HCT116 (cell line): ENCODE measurements at regions not wholly inside any gene's neighbourhood (a gene's known extent, or its start where the extent isn't known, plus 50 kb on each side); places are given as distances from the start of the nearest gene placed in this dataset.

Source experiments
- ATAC-seq: fragments of 200-7000 bp; cut with Tn5 transposase; 2 replicates; pipeline ENCODE4 v1.9.1; 2020; ENCODE audit warnings: mild to moderate bottlenecking, moderate library complexity
- BruUV-seq: library from RNA; stranded (reverse); fragments of 400-500 nt; replicated peaks from 2 replicates; lab custom pipeline; 2021; lab: Mats Ljungman, UMichigan
- CTCF ChIA-PET: fragments of 300-600 bp; sonication (Branson Sonifier 250); formaldehyde crosslinking; loops from one replicate; lab custom pipeline; 2021; ENCODE audit warnings: antibody characterized with exemption; lab: Charles Lee
- POLR2A ChIA-PET: fragments of 300-600, 350-600 bp; sonication (Branson Sonifier 250); formaldehyde crosslinking; loops from one replicate; lab custom pipeline; 2021; ENCODE audit warnings: antibody characterized with exemption; lab: Charles Lee
- RAD21 ChIA-PET, 2 experiments: fragments of 300-600 bp; sonication (Branson Sonifier 250); formaldehyde crosslinking; loops; one replicate each; lab custom pipeline; 2023; ENCODE audit warnings: low total read pairs in 2 of 2; ENCODE audit not compliant: uncharacterized antibody in 2 of 2, unreplicated experiment in 2 of 2, low non-redundant PET in 1 of 2; lab: Charles Lee
- DNase-seq: peaks from one replicate; pipeline ENCODE4 v3.0.0-alpha.2; 2010; ENCODE audit warnings: low read depth, low spot score
- H2AFZ ChIP-seq: fragments of 200-600 bp; shearing (Covaris generic), sonication (generic); 2 replicates; pipeline ENCODE4 v1.6.1; 2017; ENCODE audit warnings: low read depth, mixed run types, mixed read lengths, antibody characterized with exemption, low read length; ENCODE audit not compliant: poor library complexity, severe bottlenecking
- H3K27ac ChIP-seq: 2 replicates; pipeline ENCODE4 v1.5.1; 2012; ENCODE audit warnings: low read depth, low read length
- H3K27me3 ChIP-seq: fragments of 200-600 bp; sonication (generic); 2 replicates; pipeline ENCODE4 v1.6.1; 2016; ENCODE audit warnings: mixed run types, low read length, mixed read lengths; ENCODE audit not compliant: insufficient read depth
- H3K36me3 ChIP-seq, 2 experiments: fragments of 200-500 bp in 1 of 2; fragments of 200-600 bp in 1 of 2; sonication (Bioruptor generic) in 1 of 2; sonication (generic) in 1 of 2; 2 replicates each; pipeline versions ENCODE4 v1.5.1 to v1.6.1; 2014 to 2016; ENCODE audit warnings: low read length in 2 of 2, inconsistent platforms in 1 of 2, mixed read lengths in 1 of 2, mixed run types in 1 of 2; ENCODE audit not compliant: insufficient read depth in 2 of 2, control insufficient read depth in 1 of 2
- H3K4me1 ChIP-seq, 2 experiments: fragments of 200-600 bp in 1 of 2; sonication (generic) in 1 of 2; 2 replicates each; pipeline versions ENCODE4 v1.5.1 to v1.6.1; 2012 to 2017; ENCODE audit warnings: low read length in 2 of 2, inconsistent platforms in 1 of 2, mild to moderate bottlenecking in 1 of 2, mixed read lengths in 1 of 2, mixed run types in 1 of 2, moderate library complexity in 1 of 2; ENCODE audit not compliant: insufficient read depth in 2 of 2, control insufficient read depth in 1 of 2
- H3K4me2 ChIP-seq: fragments of 200-600 bp; sonication (generic); 2 replicates; pipeline ENCODE4 v1.6.1; 2017; ENCODE audit warnings: mixed run types, low read length, mixed read lengths
- H3K4me3 ChIP-seq, 2 experiments: fragments of 200-600 bp in 1 of 2; sonication (generic) in 1 of 2; replicated peaks in 1 of 2; 2 replicates each; pipeline ENCODE4 v1.5.1; 2011 to 2016; ENCODE audit warnings: low read length in 2 of 2, control low read depth in 1 of 2, low read depth in 1 of 2, mild to moderate bottlenecking in 1 of 2, mixed read lengths in 1 of 2, mixed run types in 1 of 2
- H3K79me2 ChIP-seq: fragments of 200-600 bp; sonication (generic); 2 replicates; pipeline ENCODE4 v1.6.1; 2017; ENCODE audit warnings: mild to moderate bottlenecking, mixed run types, low read length, moderate library complexity, mixed read lengths; ENCODE audit not compliant: insufficient read depth
- H3K9ac ChIP-seq: fragments of 200-600 bp; sonication (generic); 2 replicates; pipeline ENCODE4 v1.6.1; 2016; ENCODE audit warnings: low read length, mixed read lengths
- H3K9me2 ChIP-seq: fragments of 200-600 bp; sonication (generic), shearing (Covaris generic); 2 replicates; pipeline ENCODE4 v1.6.1; 2017; ENCODE audit warnings: mixed run types, mild to moderate bottlenecking, moderate library complexity; ENCODE audit not compliant: insufficient read depth
- H3K9me3 ChIP-seq, 2 experiments: fragments of 200-500 bp in 1 of 2; fragments of 200-600 bp in 1 of 2; sonication (Bioruptor generic) in 1 of 2; sonication (generic) in 1 of 2; 2 replicates each; pipeline ENCODE4 v1.6.1; 2014 to 2017; ENCODE audit warnings: low read length in 2 of 2, mixed read lengths in 2 of 2, inconsistent platforms in 1 of 2, low read depth in 1 of 2, mild to moderate bottlenecking in 1 of 2, mixed run types in 1 of 2, moderate library complexity in 1 of 2; ENCODE audit not compliant: control insufficient read depth in 1 of 2, insufficient read depth in 1 of 2
- H4K20me1 ChIP-seq: fragments of 200-600 bp; sonication (generic), shearing (Covaris generic); 2 replicates; pipeline ENCODE4 v1.6.1; 2017; ENCODE audit warnings: mixed run types, mild to moderate bottlenecking, moderate library complexity; ENCODE audit not compliant: insufficient read depth
- CBX3 ChIP-seq: IDR thresholded peaks from 2 replicates; pipeline ENCODE4 v1.6.1; 2012; ENCODE audit warnings: low read depth
- CTCF ChIP-seq, 3 experiments: fragments of 200-600 bp in 1 of 3; sonication (generic) in 1 of 3; IDR thresholded peaks in 2 of 3; conservative IDR thresholded peaks in 1 of 3; 2 replicates each; pipeline ENCODE4 v1.5.1; 2012 to 2017; ENCODE audit warnings: low read depth in 2 of 3, low read length in 2 of 3, antibody characterized with exemption in 1 of 3, borderline replicate concordance in 1 of 3, control low read depth in 1 of 3, mild to moderate bottlenecking in 1 of 3, mixed read lengths in 1 of 3, mixed run types in 1 of 3, moderate library complexity in 1 of 3; ENCODE audit not compliant: insufficient read depth in 1 of 3
- EGR1 ChIP-seq: IDR thresholded peaks from 2 replicates; pipeline ENCODE4 v1.6.1; 2012; ENCODE audit warnings: low read depth
- ELF1 ChIP-seq: IDR thresholded peaks from 2 replicates; pipeline ENCODE4 v1.6.1; 2012; ENCODE audit warnings: low read depth, borderline replicate concordance
- EZH2phosphoT487 ChIP-seq: fragments of 200-600 bp; IDR thresholded peaks from 2 replicates; pipeline ENCODE4 v1.6.1; 2018; ENCODE audit warnings: antibody characterized with exemption, borderline replicate concordance
- FOSL1 ChIP-seq: IDR thresholded peaks from 2 replicates; pipeline ENCODE4 v1.6.1; 2012; ENCODE audit warnings: low read depth
- JUND ChIP-seq: IDR thresholded peaks from 2 replicates; pipeline ENCODE4 v1.6.1; 2012
- POLR2A ChIP-seq: IDR thresholded peaks from 2 replicates; pipeline ENCODE4 v1.7.0; 2011; ENCODE audit warnings: borderline replicate concordance; ENCODE audit not compliant: insufficient read depth, insufficient read length; ENCODE audit errors: extremely low read depth
- RAD21 ChIP-seq: IDR thresholded peaks from 2 replicates; pipeline ENCODE4 v1.6.1; 2012; ENCODE audit warnings: low read depth, mild to moderate bottlenecking
- SIN3A ChIP-seq: IDR thresholded peaks from 2 replicates; pipeline ENCODE4 v1.6.1; 2012; ENCODE audit warnings: low read depth
- SP1 ChIP-seq: IDR thresholded peaks from 2 replicates; pipeline ENCODE4 v1.6.1; 2012; ENCODE audit warnings: low read depth
- YY1 ChIP-seq: IDR thresholded peaks from 2 replicates; pipeline ENCODE4 v1.6.1; 2011; ENCODE audit warnings: low read length, low read depth, moderate library complexity, mild to moderate bottlenecking; ENCODE audit not compliant: insufficient replicate concordance; ENCODE audit errors: extremely low read depth
- ZBTB33 ChIP-seq: IDR thresholded peaks from 2 replicates; pipeline ENCODE4 v1.6.1; 2011; ENCODE audit warnings: mild to moderate bottlenecking, low read length, moderate library complexity; ENCODE audit not compliant: insufficient replicate concordance; ENCODE audit errors: extremely low read depth
- ZFX ChIP-seq: fragments of 450-650 bp; IDR thresholded peaks from 2 replicates; pipeline ENCODE4 v1.6.1; 2017
- ZNF274 ChIP-seq: fragments of 200-500 bp; sonication (Bioruptor generic); IDR thresholded peaks from 2 replicates; pipeline ENCODE4 v1.6.1; 2014; ENCODE audit warnings: mild to moderate bottlenecking, low read depth, low read length, inconsistent platforms
- intact Hi-C: fragments of 100-400 bp; cut with micrococcal nuclease; formaldehyde crosslinking; loops from 2 replicates; pipeline ENCODE4 v1.10.0; 2022
- TF ChIP-seq, protein P1 (sequence below): IDR thresholded peaks from 2 replicates; pipeline ENCODE4 v1.6.1; 2012; ENCODE audit warnings: low read depth

GRCh38 chrX:1094566-1095333 is 117.7 kb downstream of the CRLF2 start (continued):
- no peak for TF ChIP-seq ZBTB33
- TF ChIP-seq POLR2A: no peak
- no peak for TF ChIP-seq CBX3
- TF ChIP-seq ZFX: no peak

DNA sequence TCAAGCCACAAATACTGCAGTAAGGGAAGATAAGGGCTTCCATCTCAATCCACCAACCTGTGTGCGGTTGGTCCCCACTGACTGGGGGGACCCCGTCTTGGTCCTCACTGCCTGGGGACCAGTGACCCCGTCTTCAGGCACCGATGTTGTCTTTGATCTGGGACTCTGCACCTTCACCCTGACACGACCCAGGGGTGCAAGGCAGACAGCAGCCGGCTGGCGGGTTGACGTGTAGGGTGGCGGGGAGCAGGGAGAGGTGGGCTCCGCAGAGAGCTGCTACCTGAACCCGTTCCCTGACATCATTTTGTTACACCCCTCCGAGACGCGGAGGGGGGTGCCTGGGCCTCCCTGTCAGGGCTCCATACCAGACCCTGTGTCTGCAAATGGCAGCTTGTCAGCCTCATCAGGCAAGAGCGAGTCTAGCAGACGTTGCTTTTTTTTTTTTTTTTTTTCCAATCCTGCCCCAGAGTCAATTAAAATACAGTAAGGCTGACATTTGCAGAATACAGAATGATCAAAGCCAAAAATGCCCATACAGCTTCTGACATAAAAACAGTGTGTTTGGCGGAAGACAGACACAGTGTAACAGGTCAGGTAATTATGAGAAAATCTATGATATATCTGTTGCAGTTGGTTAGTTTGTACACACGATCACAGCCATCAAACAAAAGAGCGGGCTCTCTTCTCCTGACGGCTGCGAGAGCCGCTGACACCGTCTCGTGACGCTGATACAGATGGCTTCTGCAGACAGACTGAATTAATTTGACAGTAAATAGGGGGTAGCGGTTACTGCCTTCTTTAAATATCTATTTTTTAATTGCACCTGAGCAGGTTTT is 118.6 kb downstream of the CRLF2 start:
- H3K4me3 ChIP-seq: no peak overlapping the region
- no peaks in the 10 kb centered on the region for H4K20me1 ChIP-seq
- no peak overlapping the region for H2AFZ ChIP-seq
- H3K9ac ChIP-seq: no peak overlapping the region
- DNase-seq (no peak), ATAC-seq (no peak)
- H3K4me1 ChIP-seq: no peaks in the 10 kb centered on the region
- no peak overlapping the region for H3K27ac ChIP-seq
- no TSS peak for BruUV-seq
- no peaks in the 10 kb centered on the region for H3K36me3 ChIP-seq
- no peaks in the 10 kb centered on the region for H3K9me3 ChIP-seq
- H3K4me2 ChIP-seq: no peak overlapping the region
- ChIA-PET POLR2A (no interaction called here), CTCF (no interaction called here), RAD21 (no interaction called here)
- no peaks in the 10 kb centered on the region for H3K79me2 ChIP-seq
- intact Hi-C loops: no loop called here
- no peaks in the 10 kb centered on the region for H3K27me3 ChIP-seq
- no peaks in the 10 kb centered on the region for H3K9me2 ChIP-seq
- TF ChIP-seq ZFX: no peak
- TF ChIP-seq SP1: no peak
- TF ChIP-seq SIN3A: no peak
- no peak for TF ChIP-seq RAD21
- TF ChIP-seq JUND: no peak
- TF ChIP-seq, protein P1, sequence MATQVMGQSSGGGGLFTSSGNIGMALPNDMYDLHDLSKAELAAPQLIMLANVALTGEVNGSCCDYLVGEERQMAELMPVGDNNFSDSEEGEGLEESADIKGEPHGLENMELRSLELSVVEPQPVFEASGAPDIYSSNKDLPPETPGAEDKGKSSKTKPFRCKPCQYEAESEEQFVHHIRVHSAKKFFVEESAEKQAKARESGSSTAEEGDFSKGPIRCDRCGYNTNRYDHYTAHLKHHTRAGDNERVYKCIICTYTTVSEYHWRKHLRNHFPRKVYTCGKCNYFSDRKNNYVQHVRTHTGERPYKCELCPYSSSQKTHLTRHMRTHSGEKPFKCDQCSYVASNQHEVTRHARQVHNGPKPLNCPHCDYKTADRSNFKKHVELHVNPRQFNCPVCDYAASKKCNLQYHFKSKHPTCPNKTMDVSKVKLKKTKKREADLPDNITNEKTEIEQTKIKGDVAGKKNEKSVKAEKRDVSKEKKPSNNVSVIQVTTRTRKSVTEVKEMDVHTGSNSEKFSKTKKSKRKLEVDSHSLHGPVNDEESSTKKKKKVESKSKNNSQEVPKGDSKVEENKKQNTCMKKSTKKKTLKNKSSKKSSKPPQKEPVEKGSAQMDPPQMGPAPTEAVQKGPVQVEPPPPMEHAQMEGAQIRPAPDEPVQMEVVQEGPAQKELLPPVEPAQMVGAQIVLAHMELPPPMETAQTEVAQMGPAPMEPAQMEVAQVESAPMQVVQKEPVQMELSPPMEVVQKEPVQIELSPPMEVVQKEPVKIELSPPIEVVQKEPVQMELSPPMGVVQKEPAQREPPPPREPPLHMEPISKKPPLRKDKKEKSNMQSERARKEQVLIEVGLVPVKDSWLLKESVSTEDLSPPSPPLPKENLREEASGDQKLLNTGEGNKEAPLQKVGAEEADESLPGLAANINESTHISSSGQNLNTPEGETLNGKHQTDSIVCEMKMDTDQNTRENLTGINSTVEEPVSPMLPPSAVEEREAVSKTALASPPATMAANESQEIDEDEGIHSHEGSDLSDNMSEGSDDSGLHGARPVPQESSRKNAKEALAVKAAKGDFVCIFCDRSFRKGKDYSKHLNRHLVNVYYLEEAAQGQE: no peak
- TF ChIP-seq FOSL1: no peak
- no peak for TF ChIP-seq POLR2A
- no peak for TF ChIP-seq YY1
- no peak for TF ChIP-seq ELF1
- no peak for TF ChIP-seq ZNF274
- TF ChIP-seq EGR1: no peak
- TF ChIP-seq CTCF (IDR thresholded peaks at IDR 0.05 in 2 of 3, conservative IDR thresholded peaks at IDR 0.05 in 1 of 3; ENCODE audit: borderline replicate concordance in 1 of 3, insufficient read depth in 1 of 3, low read depth in 2 of 3, low read length in 2 of 3): no peak
- no peak for TF ChIP-seq EZH2phosphoT487
- no peak for TF ChIP-seq CBX3
